PC-9 (cell line): ENCODE measurements at regions not wholly inside any gene's neighbourhood (a gene's known extent, or its start where the extent isn't known, plus 50 kb on each side); places are given as distances from the start of the nearest gene placed in this dataset.

Experiments used
- BruUV-seq: library from RNA; stranded (reverse); fragments of 400-500 nt; replicated peaks from 2 replicates; lab custom pipeline; 2021; lab: Mats Ljungman, UMichigan
- CTCF ChIA-PET: fragments of 300-600 bp; sonication (Branson Sonifier 250); formaldehyde crosslinking; loops from one replicate; lab custom pipeline; 2022; ENCODE audit warnings: antibody characterized with exemption; lab: Charles Lee
- POLR2A ChIA-PET: fragments of 300-600 bp; sonication (Branson Sonifier 250); formaldehyde crosslinking; loops from one replicate; lab custom pipeline; 2022; ENCODE audit warnings: antibody characterized with exemption; ENCODE audit not compliant: unreplicated experiment; lab: Charles Lee
- DNase-seq, 2 experiments: peaks; one replicate each; pipeline versions ENCODE4 v3.0.0 to v3.0.0-alpha.2; 2015 to 2022; ENCODE audit warnings: mixed read lengths in 1 of 2
- H2AFZ ChIP-seq: fragments of 200-600 bp; sonication (generic); 2 replicates; pipeline ENCODE4 v1.8.1; 2017; ENCODE audit warnings: antibody characterized with exemption
- H3F3A ChIP-seq: fragments of 200-600 bp; sonication (generic); 2 replicates; pipeline ENCODE4 v1.8.1; 2017; ENCODE audit warnings: antibody characterized with exemption, mild to moderate bottlenecking, low read depth; ENCODE audit not compliant: insufficient read depth
- H3K27ac ChIP-seq: fragments of 200-600 bp; sonication (generic); 2 replicates; pipeline ENCODE4 v1.6.1; 2016; ENCODE audit warnings: mixed run types
- H3K27me3 ChIP-seq: fragments of 200-600 bp; sonication (generic); 2 replicates; pipeline ENCODE4 v1.6.1; 2016; ENCODE audit warnings: low read depth, mixed run types; ENCODE audit not compliant: insufficient read depth
- H3K36me3 ChIP-seq: fragments of 200-600 bp; sonication (generic); 2 replicates; pipeline ENCODE4 v1.6.1; 2016; ENCODE audit warnings: low read depth, mixed run types
- H3K4me1 ChIP-seq: fragments of 200-600 bp; sonication (generic); replicated peaks from 2 replicates; pipeline ENCODE4 v1.6.1; 2016; ENCODE audit warnings: mixed run types; ENCODE audit not compliant: insufficient read depth
- H3K4me2 ChIP-seq: fragments of 200-600 bp; sonication (generic); 2 replicates; pipeline ENCODE4 v1.6.1; 2017; ENCODE audit warnings: mixed run types
- H3K4me3 ChIP-seq: fragments of 200-600 bp; sonication (generic); 2 replicates; pipeline ENCODE4 v1.6.1; 2016; ENCODE audit warnings: mixed run types
- H3K79me2 ChIP-seq: fragments of 200-600 bp; sonication (generic); 2 replicates; pipeline ENCODE4 v1.6.1; 2017; ENCODE audit warnings: low read depth, mixed run types
- H3K9me2 ChIP-seq: fragments of 200-600 bp; sonication (generic); 2 replicates; pipeline ENCODE4 v1.8.1; 2017; ENCODE audit warnings: mild to moderate bottlenecking; ENCODE audit not compliant: insufficient read depth
- H3K9me3 ChIP-seq: fragments of 200-600 bp; sonication (generic); 2 replicates; pipeline ENCODE4 v1.8.1; 2016; ENCODE audit warnings: low read depth; ENCODE audit not compliant: insufficient read depth
- H4K20me1 ChIP-seq: fragments of 200-600 bp; sonication (generic); 2 replicates; pipeline ENCODE4 v1.8.1; 2017; ENCODE audit not compliant: insufficient read depth
- CTCF ChIP-seq: fragments of 200-600 bp; sonication (generic); conservative IDR thresholded peaks from 2 replicates; pipeline ENCODE4 v1.6.1; 2017; ENCODE audit warnings: mixed run types, antibody characterized with exemption, mild to moderate bottlenecking, moderate library complexity
- EZH2 ChIP-seq: fragments of 200-600 bp; sonication (generic); IDR thresholded peaks from 2 replicates; pipeline ENCODE4 v1.8.0; 2017; ENCODE audit warnings: antibody characterized with exemption, low read depth
- intact Hi-C: fragments of 100-400 bp; cut with micrococcal nuclease; formaldehyde crosslinking; loops from one replicate; pipeline ENCODE4 v1.10.0; 2022; ENCODE audit not compliant: unreplicated experiment

GRCh38 chr14:62099091-62099490 is 336.9 kb downstream of the SNAPC1 start:
- POLR2A ChIA-PET, result no interaction called here
- Histone ChIP-seq H3F3A (no peaks in the 10 kb centered on the region), H3K79me2 (no peaks in the 10 kb centered on the region), H3K36me3 (no peaks in the 10 kb centered on the region), H3K4me1 (no peaks in the 10 kb centered on the region), H4K20me1 (no peaks in the 10 kb centered on the region; the same call in 1 of the 2 replicates), H3K9me3 (no peaks in the 10 kb centered on the region), H3K27ac (no peak overlapping the region), H3K4me3 (no peak overlapping the region), H2AFZ (no peak overlapping the region), H3K9me2 (no peaks in the 10 kb centered on the region), H3K4me2 (no peak overlapping the region), H3K27me3 (no peaks in the 10 kb centered on the region)
- CTCF ChIA-PET, result no interaction called here
- intact Hi-C loops, result no loop called here
- BruUV-seq, result no TSS peak
- TF ChIP-seq CTCF, result no peak
- TF ChIP-seq EZH2, result no peak
- DNase-seq, result no peak

- BruUV-seq, result no TSS peak
- Histone ChIP-seq H3K9me2 (no peaks in the 10 kb centered on the region), H3K79me2 (no peaks in the 10 kb centered on the region), H4K20me1 (no peaks in the 10 kb centered on the region; the same call in 1 of the 2 replicates), H3K27me3 (no peaks in the 10 kb centered on the region), H2AFZ (no peak overlapping the region), H3K4me1 (no peaks in the 10 kb centered on the region), H3K27ac (no peak overlapping the region), H3K4me3 (no peak overlapping the region), H3K9me3 (no peaks in the 10 kb centered on the region), H3F3A (no peaks in the 10 kb centered on the region), H3K4me2 (no peak overlapping the region), H3K36me3 (no peaks in the 10 kb centered on the region)
- DNase-seq, result no peak
- no peak for TF ChIP-seq CTCF
- no peak for TF ChIP-seq EZH2
- ChIA-PET CTCF (no interaction called here), POLR2A (no interaction called here)
- intact Hi-C loops, result no loop called here
These were observed 339.0 kb downstream of the SNAPC1 start for GRCh38 chr14:62101189-62101588.

- Histone ChIP-seq H3K79me2 (no peaks in the 10 kb centered on the region), H3F3A (no peaks in the 10 kb centered on the region), H2AFZ (no peak overlapping the region), H3K4me1 (no peaks in the 10 kb centered on the region), H3K27me3 (no peaks in the 10 kb centered on the region), H3K4me2 (no peak overlapping the region), H3K9me3 (no peaks in the 10 kb centered on the region), H3K4me3 (no peak overlapping the region), H4K20me1 (no peaks in the 10 kb centered on the region; the same call in 1 of the 2 replicates), H3K9me2 (no peaks in the 10 kb centered on the region), H3K27ac (no peak overlapping the region), H3K36me3 (no peaks in the 10 kb centered on the region)
- POLR2A ChIA-PET, result no interaction called here
- TF ChIP-seq EZH2 (no peak), CTCF (no peak)
- no TSS peak for BruUV-seq
- CTCF ChIA-PET, result no interaction called here
- no peak for DNase-seq
- intact Hi-C loops, result no loop called here
These were observed 339.6 kb downstream of the SNAPC1 start for GRCh38 chr14:62101673-62102348.
